SK-N-MC (cell line): ENCODE measurements at regions not wholly inside any gene's neighbourhood (a gene's known extent, or its start where the extent isn't known, plus 50 kb on each side); places are given as distances from the start of the nearest gene placed in this dataset.

Experiments used
- DNase-seq: peaks from one replicate; pipeline ENCODE4 v3.0.0-alpha.2; 2011; ENCODE audit warnings: low read depth, low spot score
- H3K27ac ChIP-seq: fragments of 200-600 bp; sonication (generic); 2 replicates; pipeline ENCODE4 v1.5.1; 2016; ENCODE audit warnings: mixed run types
- H3K36me3 ChIP-seq: fragments of 200-600 bp; sonication (generic); 2 replicates; pipeline ENCODE4 v1.6.1; 2017; ENCODE audit warnings: antibody characterized with exemption, low read length, mixed read lengths; ENCODE audit not compliant: insufficient read depth
- H3K4me3 ChIP-seq: fragments of 200-600 bp; sonication (generic); 2 replicates; pipeline ENCODE4 v1.5.1; 2016
- H3K9ac ChIP-seq: fragments of 200-600 bp; sonication (generic); 2 replicates; pipeline ENCODE4 v1.8.0; 2017; ENCODE audit warnings: mixed run types, mixed read lengths; ENCODE audit not compliant: insufficient read length
- H3K9me3 ChIP-seq: fragments of 200-600 bp; sonication (generic); 2 replicates; pipeline ENCODE4 v1.6.1; 2017; ENCODE audit warnings: low read depth, mild to moderate bottlenecking, antibody characterized with exemption, low read length, moderate library complexity, mixed read lengths
- EZH2 ChIP-seq: fragments of 200-600 bp; sonication (generic); IDR thresholded peaks from one replicate; pipeline ENCODE4 v1.6.1; 2017; ENCODE audit warnings: antibody characterized with exemption
- FOXP2 ChIP-seq: optimal IDR thresholded peaks from 2 replicates; pipeline ENCODE3; 2011; ENCODE audit warnings: mild to moderate bottlenecking, moderate library complexity; ENCODE audit not compliant: insufficient read depth; ENCODE audit errors: extremely low read length, control extremely low read depth
- POLR2AphosphoS5 ChIP-seq: IDR thresholded peaks from 2 replicates; pipeline ENCODE4 v1.6.1; 2012; ENCODE audit warnings: mild to moderate bottlenecking, low read depth, low read length, borderline replicate concordance

- Histone ChIP-seq H3K36me3 (no peaks in the 10 kb centered on the region), H3K27ac (no peak overlapping the region), H3K9me3 (no peaks in the 10 kb centered on the region), H3K4me3 (no peak overlapping the region), H3K9ac (no peak overlapping the region)
- TF ChIP-seq FOXP2: no peak
- DNase-seq: no peak
Observed at GRCh38 chr18:38397094-38397493, 831.5 kb upstream of the CELF4 start.

- Histone ChIP-seq H3K36me3 (no peaks in the 10 kb centered on the region), H3K9ac (no peak overlapping the region), H3K27ac (no peak overlapping the region), H3K4me3 (no peak overlapping the region), H3K9me3 (no peaks in the 10 kb centered on the region)
- TF ChIP-seq FOXP2: no peak
- TF ChIP-seq EZH2: no peak
- no peak for TF ChIP-seq POLR2AphosphoS5
- no peak for DNase-seq
Observed at GRCh38 chr18:38386146-38386545, 820.5 kb upstream of the CELF4 start.

- H3K9ac ChIP-seq: no peak overlapping the region
- TF ChIP-seq POLR2AphosphoS5 (no peak), EZH2 (no peak), FOXP2 (no peak)
- H3K4me3 ChIP-seq: no peak overlapping the region
- no peak for DNase-seq
- no peak overlapping the region for H3K27ac ChIP-seq
- no peaks in the 10 kb centered on the region for H3K36me3 ChIP-seq
- H3K9me3 ChIP-seq: no peaks in the 10 kb centered on the region
Observed at GRCh38 chr18:38369772-38370690, 804.4 kb upstream of the CELF4 start.

- no peak overlapping the region for H3K4me3 ChIP-seq
- H3K27ac ChIP-seq: no peak overlapping the region
- no peak for DNase-seq
- H3K9me3 ChIP-seq: no peaks in the 10 kb centered on the region
- TF ChIP-seq FOXP2: no peak
- TF ChIP-seq EZH2: no peak
- no peak for TF ChIP-seq POLR2AphosphoS5
- no peaks in the 10 kb centered on the region for H3K36me3 ChIP-seq
- no peak overlapping the region for H3K9ac ChIP-seq
Observed at GRCh38 chr18:38368886-38369285, 803.3 kb upstream of the CELF4 start.

- Histone ChIP-seq H3K9me3 (no peaks in the 10 kb centered on the region), H3K9ac (no peak overlapping the region), H3K27ac (no peak overlapping the region), H3K4me3 (no peak overlapping the region), H3K36me3 (no peaks in the 10 kb centered on the region)
- TF ChIP-seq POLR2AphosphoS5 (no peak), EZH2 (no peak), FOXP2 (no peak)
- no peak for DNase-seq
Observed at GRCh38 chr18:38368246-38368645, 802.6 kb upstream of the CELF4 start.

- no peak for DNase-seq
- Histone ChIP-seq H3K4me3 (no peak overlapping the region), H3K9me3 (no peaks in the 10 kb centered on the region), H3K9ac (no peak overlapping the region), H3K27ac (no peak overlapping the region), H3K36me3 (no peaks in the 10 kb centered on the region)
- no peak for TF ChIP-seq EZH2
- no peak for TF ChIP-seq POLR2AphosphoS5
- no peak for TF ChIP-seq FOXP2
Observed at GRCh38 chr18:38367473-38367872, 801.9 kb upstream of the CELF4 start.

- no peaks in the 10 kb centered on the region for H3K9me3 ChIP-seq
Observed at GRCh38 chr18:38362286-38362792, 796.7 kb upstream of the CELF4 start.

GRCh38 chr18:38358805-38359657 lies 793.4 kb upstream of the CELF4 start:
- no peak overlapping the region for H3K27ac ChIP-seq

More at GRCh38 chr18:38362286-38362792, 796.7 kb upstream of the CELF4 start:
- TF ChIP-seq FOXP2 (no peak), POLR2AphosphoS5 (no peak), EZH2 (no peak)
- Histone ChIP-seq H3K4me3 (no peak overlapping the region), H3K27ac (no peak overlapping the region), H3K9ac (no peak overlapping the region), H3K36me3 (no peaks in the 10 kb centered on the region)
- DNase-seq: no peak

More at GRCh38 chr18:38358805-38359657, 793.4 kb upstream of the CELF4 start:
- no peak for TF ChIP-seq FOXP2
- TF ChIP-seq POLR2AphosphoS5: no peak
- no peak for TF ChIP-seq EZH2
- no peak for DNase-seq
- Histone ChIP-seq H3K36me3 (no peaks in the 10 kb centered on the region), H3K9me3 (no peaks in the 10 kb centered on the region), H3K9ac (no peak overlapping the region), H3K4me3 (no peak overlapping the region)
